Retinal pigment epithelial cell (primary cell): ENCODE measurements at regions not wholly inside any gene's neighbourhood (a gene's known extent, or its start where the extent isn't known, plus 50 kb on each side); places are given as distances from the start of the nearest gene placed in this dataset.

Source experiments
- DNase-seq: peaks from one replicate; pipeline ENCODE4 v3.0.0-alpha.2; 2010; ENCODE audit warnings: low read depth
- H3K4me3 ChIP-seq: 2 replicates; pipeline ENCODE4 v1.5.1; 2011; ENCODE audit warnings: mild to moderate bottlenecking, low read length, control low read depth, moderate library complexity
- CTCF ChIP-seq: conservative IDR thresholded peaks from 2 replicates; pipeline ENCODE4 v1.5.1; 2011; ENCODE audit warnings: low read depth, low read length, control low read depth, inconsistent platforms

- no peak for DNase-seq
- no peak for TF ChIP-seq CTCF
- H3K4me3 ChIP-seq: no peak overlapping the region
These were observed 176.3 kb upstream of the ASIC2 start for GRCh38 chr17:33469421-33469820.

- DNase-seq: peak; percentile 95
- no peak overlapping the region for H3K4me3 ChIP-seq
- TF ChIP-seq CTCF: no peak
These were observed 176.8 kb upstream of the ASIC2 start for GRCh38 chr17:33469911-33470310.

- no peak overlapping the region for H3K4me3 ChIP-seq
- DNase-seq: no peak
- peak; percentile 0 for TF ChIP-seq CTCF
These were observed 180.0 kb upstream of the ASIC2 start for GRCh38 chr17:33473061-33473460.

GRCh38 chr17:33474789-33475188 is 181.7 kb upstream of the ASIC2 start:
- TF ChIP-seq CTCF: no peak
- DNase-seq: no peak

GRCh38 chr17:33475594-33475993 is 182.5 kb upstream of the ASIC2 start:
- TF ChIP-seq CTCF: no peak
- no peak for DNase-seq
- no peak overlapping the region for H3K4me3 ChIP-seq

More at GRCh38 chr17:33474789-33475188, 181.7 kb upstream of the ASIC2 start:
- H3K4me3 ChIP-seq: no peak overlapping the region

- H3K4me3 ChIP-seq: no peak overlapping the region
- no peak for DNase-seq
- no peak for TF ChIP-seq CTCF
These were observed 188.6 kb upstream of the ASIC2 start for GRCh38 chr17:33481652-33482051.

GRCh38 chr17:33482636-33483035 is 189.5 kb upstream of the ASIC2 start:
- no peak for DNase-seq
- TF ChIP-seq CTCF: no peak
- no peak overlapping the region for H3K4me3 ChIP-seq
